Neural progenitor cell (in vitro differentiated cells): ENCODE measurements at regions not wholly inside any gene's neighbourhood (a gene's known extent, or its start where the extent isn't known, plus 50 kb on each side); places are given as distances from the start of the nearest gene placed in this dataset.

Experiments used
- DNase-seq: peaks from one replicate; pipeline ENCODE4 v3.0.0-alpha.2; 2016; ENCODE audit warnings: low spot score
- H2AFZ ChIP-seq: fragments of 200-600 bp; sonication (generic); replicated peaks from 2 replicates; pipeline ENCODE4 v1.6.1; 2016; ENCODE audit warnings: antibody characterized with exemption
- H3F3A ChIP-seq: fragments of 200-600 bp; sonication (generic); 2 replicates; pipeline ENCODE4 v1.6.1; 2016; ENCODE audit warnings: antibody characterized with exemption, low read depth
- H3K27ac ChIP-seq: fragments of 200-600 bp; sonication (generic); 2 replicates; pipeline ENCODE4 v1.5.1; 2016; ENCODE audit warnings: mild to moderate bottlenecking
- H3K27me3 ChIP-seq: fragments of 200-600 bp; sonication (generic); 2 replicates; pipeline ENCODE4 v1.6.1; 2016; ENCODE audit warnings: mild to moderate bottlenecking, moderate library complexity
- H3K36me3 ChIP-seq: fragments of 200-600 bp; sonication (generic); 2 replicates; pipeline ENCODE4 v1.5.1; 2016
- H3K4me1 ChIP-seq: fragments of 200-600 bp; sonication (generic); 2 replicates; pipeline ENCODE4 v1.6.1; 2016; ENCODE audit warnings: mixed run types
- H3K4me2 ChIP-seq: fragments of 200-600 bp; sonication (generic); 2 replicates; pipeline ENCODE4 v1.6.1; 2016
- H3K4me3 ChIP-seq: fragments of 200-600 bp; sonication (generic); 2 replicates; pipeline ENCODE4 v1.5.1; 2016
- H3K79me2 ChIP-seq: fragments of 200-600 bp; sonication (generic); 2 replicates; pipeline ENCODE4 v1.6.1; 2016; ENCODE audit warnings: low read depth
- H3K9ac ChIP-seq: fragments of 200-600 bp; sonication (generic); 2 replicates; pipeline ENCODE4 v1.6.1; 2016
- H3K9me3 ChIP-seq: fragments of 200-600 bp; sonication (generic); 2 replicates; pipeline ENCODE4 v1.5.1; 2016; ENCODE audit warnings: low read depth
- H4K20me1 ChIP-seq: fragments of 200-600 bp; sonication (generic); 2 replicates; pipeline ENCODE4 v1.6.1; 2016; ENCODE audit warnings: low read depth
- H3K27ac Mint-ChIP-seq: 3 replicates; pipeline ENCODE4 v1.8.0; 2021; ENCODE audit warnings: mixed read lengths
- H3K27me3 Mint-ChIP-seq: 2 replicates; pipeline ENCODE4 v1.8.0; 2022; ENCODE audit warnings: low read depth, mild to moderate bottlenecking, inconsistent platforms, moderate library complexity, mixed read lengths; ENCODE audit not compliant: insufficient read depth
- H3K36me3 Mint-ChIP-seq: 3 replicates; pipeline ENCODE4 v1.8.0; 2021; ENCODE audit warnings: mixed read lengths
- H3K4me1 Mint-ChIP-seq: 3 replicates; pipeline ENCODE4 v1.8.0; 2021; ENCODE audit warnings: mixed read lengths
- H3K4me3 Mint-ChIP-seq: 3 replicates; pipeline ENCODE4 v1.8.0; 2021; ENCODE audit warnings: mild to moderate bottlenecking, moderate library complexity, mixed read lengths
- H3K9me3 Mint-ChIP-seq: 3 replicates; pipeline ENCODE4 v1.8.0; 2020; ENCODE audit warnings: mixed read lengths
- CTCF ChIP-seq: fragments of 200-600 bp; sonication (generic); IDR thresholded peaks from 2 replicates; pipeline ENCODE4 v1.5.1; 2017; ENCODE audit warnings: antibody characterized with exemption, mild to moderate bottlenecking
- EZH2 ChIP-seq: fragments of 200-600 bp; sonication (generic); IDR thresholded peaks from 2 replicates; pipeline ENCODE4 v1.6.1; 2017; ENCODE audit warnings: antibody characterized with exemption, mild to moderate bottlenecking, moderate library complexity
- EZH2phosphoT487 ChIP-seq: fragments of 200-600 bp; sonication (generic); IDR thresholded peaks from 2 replicates; pipeline ENCODE4 v1.6.1; 2017; ENCODE audit warnings: antibody characterized with exemption

GRCh38 chr7:57354679-57355338, 95.2 kb upstream of the ZNF716 start:
- Histone ChIP-seq H3K27me3 (no peaks in the 10 kb centered on the region), H3K9ac (no peak overlapping the region), H3K27ac (no peak overlapping the region), H3K4me2 (no peak overlapping the region), H3K4me1 (no peaks in the 10 kb centered on the region), H3K4me3 (no peak overlapping the region), H3F3A (no peaks in the 10 kb centered on the region), H3K9me3 (peaks cover 11% of the 10 kb centered on the region), H2AFZ (no peak overlapping the region), H3K79me2 (no peaks in the 10 kb centered on the region), H3K36me3 (no peaks in the 10 kb centered on the region), H4K20me1 (no peaks in the 10 kb centered on the region)
- Mint-ChIP-seq H3K4me1 (no peaks in the 10 kb centered on the region), H3K9me3 (peaks cover 75% of the 10 kb centered on the region), H3K27me3 (peaks cover 3% of the 10 kb centered on the region), H3K27ac (no peak overlapping the region), H3K36me3 (peaks cover 1% of the 10 kb centered on the region), H3K4me3 (no peak overlapping the region)
- TF ChIP-seq EZH2phosphoT487 (no peak), EZH2 (no peak), CTCF (no peak)
- no peak for DNase-seq

- Histone ChIP-seq H3K79me2 (no peaks in the 10 kb centered on the region), H3K36me3 (no peaks in the 10 kb centered on the region), H2AFZ (no peak overlapping the region), H3K9me3 (peaks cover 4% of the 10 kb centered on the region), H3K4me3 (no peak overlapping the region), H3K4me1 (no peaks in the 10 kb centered on the region), H3K27ac (no peak overlapping the region), H3K27me3 (no peaks in the 10 kb centered on the region), H3K9ac (no peak overlapping the region), H3F3A (no peaks in the 10 kb centered on the region), H3K4me2 (no peak overlapping the region), H4K20me1 (no peaks in the 10 kb centered on the region)
- no peaks in the 10 kb centered on the region for H3K4me1 Mint-ChIP-seq
- no peak overlapping the region for H3K4me3 Mint-ChIP-seq
- H3K36me3 Mint-ChIP-seq, result peaks cover 1% of the 10 kb centered on the region
- DNase-seq, result no peak
- H3K9me3 Mint-ChIP-seq, result peaks cover 76% of the 10 kb centered on the region
- no peak for TF ChIP-seq CTCF
- no peak for TF ChIP-seq EZH2phosphoT487
- H3K27me3 Mint-ChIP-seq, result peaks cover 4% of the 10 kb centered on the region
- no peak overlapping the region for H3K27ac Mint-ChIP-seq
Measured at GRCh38 chr7:57361406-57361805, 88.6 kb upstream of the ZNF716 start.

- H3K9me3 Mint-ChIP-seq, result peaks cover 81% of the 10 kb centered on the region
Measured at GRCh38 chr7:57362868-57363267, 87.1 kb upstream of the ZNF716 start.

More at GRCh38 chr7:57362868-57363267, 87.1 kb upstream of the ZNF716 start:
- no peak overlapping the region for H3K9ac ChIP-seq
- Mint-ChIP-seq H3K36me3 (peaks cover 1% of the 10 kb centered on the region), H3K4me1 (no peaks in the 10 kb centered on the region), H3K27me3 (peaks cover 4% of the 10 kb centered on the region), H3K4me3 (no peak overlapping the region), H3K27ac (no peak overlapping the region)
- no peaks in the 10 kb centered on the region for H3K9me3 ChIP-seq
- H3K27ac ChIP-seq, result no peak overlapping the region
- no peak for DNase-seq
- H4K20me1 ChIP-seq, result no peaks in the 10 kb centered on the region
- H3K4me2 ChIP-seq, result no peak overlapping the region
- H3K36me3 ChIP-seq, result no peaks in the 10 kb centered on the region
- H3F3A ChIP-seq, result no peaks in the 10 kb centered on the region
- H3K4me3 ChIP-seq, result no peak overlapping the region
- no peaks in the 10 kb centered on the region for H3K4me1 ChIP-seq
- no peak overlapping the region for H2AFZ ChIP-seq
- TF ChIP-seq EZH2, result no peak
- TF ChIP-seq CTCF, result no peak
- TF ChIP-seq EZH2phosphoT487, result no peak
- no peaks in the 10 kb centered on the region for H3K79me2 ChIP-seq
- H3K27me3 ChIP-seq, result no peaks in the 10 kb centered on the region
